ENCODE measurements at regions not wholly inside any gene's neighbourhood (a gene's known extent, or its start where the extent isn't known, plus 50 kb on each side); places are given as distances from the start of the nearest gene placed in this dataset.

DNA sequence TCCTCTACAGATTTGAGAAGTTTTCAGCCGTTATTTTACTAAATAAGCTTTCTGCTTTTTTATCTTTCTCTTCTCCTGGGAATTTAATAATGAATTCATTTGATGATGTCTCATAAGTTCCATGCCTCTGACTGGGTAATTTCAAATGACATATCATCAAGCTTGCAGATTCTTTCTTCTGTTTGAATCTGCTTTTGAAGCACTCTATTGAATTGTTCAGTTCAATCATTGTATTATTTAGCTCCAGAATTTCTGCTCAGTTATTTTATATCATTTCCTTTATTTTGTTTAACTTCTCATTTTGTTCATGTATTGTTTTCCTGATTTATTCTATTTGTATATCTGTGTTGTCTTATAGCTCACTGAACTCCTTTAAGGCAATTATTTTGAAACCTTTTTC is 196.9 kb upstream of the CNTNAP2 start:
- Histone ChIP-seq H3K36me3 (ENCODE audit: control insufficient read depth, insufficient read depth, low read length) (no peaks in the 10 kb centered on the region), H3K4me3 (ENCODE audit: low read depth, low read length) (no peak overlapping the region), H3K9me3 (ENCODE audit: control insufficient read depth, insufficient read depth, low read depth, low read length) (peaks cover 2% of the 10 kb centered on the region; the same call in 1 of the 2 replicates), H3K9ac (ENCODE audit: low read length) (no peak overlapping the region), H3K27me3 (ENCODE audit: control insufficient read depth, insufficient read depth, low read length) (no peaks in the 10 kb centered on the region), H3K4me1 (ENCODE audit: control insufficient read depth, insufficient read depth, low read length) (no peaks in the 10 kb centered on the region), H3K27ac (ENCODE audit: low read depth, low read length) (no peak overlapping the region)

DNA sequence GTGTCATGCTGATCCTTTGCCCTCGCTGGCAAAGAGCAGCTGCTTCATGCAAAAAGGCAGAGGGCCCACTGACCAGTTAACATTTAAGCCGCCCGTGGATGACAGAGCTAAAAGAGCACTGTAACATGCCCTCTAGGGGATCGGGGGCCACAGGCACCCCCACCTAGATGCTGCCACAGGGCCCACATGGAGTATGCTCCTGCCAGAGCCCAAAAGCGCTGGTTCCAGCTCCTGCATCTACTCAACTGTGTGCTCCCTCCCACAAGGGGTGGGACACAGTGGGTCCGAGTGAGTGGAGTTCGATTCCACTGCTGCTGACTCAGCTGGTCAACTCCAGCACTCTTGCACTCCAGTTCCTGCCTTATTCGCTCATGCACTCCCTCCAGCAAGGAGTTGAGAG is 199.8 kb upstream of the CNTNAP2 start:
- H3K27me3 ChIP-seq (ENCODE audit: control insufficient read depth, insufficient read depth, low read length) = no peaks in the 10 kb centered on the region
- no peak overlapping the region for H3K4me3 ChIP-seq (ENCODE audit: low read depth, low read length)
- peaks cover 2% of the 10 kb centered on the region; the same call in 1 of the 2 replicates for H3K9me3 ChIP-seq (ENCODE audit: control insufficient read depth, insufficient read depth, low read depth, low read length)
- no peak overlapping the region for H3K27ac ChIP-seq (ENCODE audit: low read depth, low read length)
- H3K9ac ChIP-seq (ENCODE audit: low read length) = no peak overlapping the region
- no peaks in the 10 kb centered on the region for H3K4me1 ChIP-seq (ENCODE audit: control insufficient read depth, insufficient read depth, low read length)
- no peaks in the 10 kb centered on the region for H3K36me3 ChIP-seq (ENCODE audit: control insufficient read depth, insufficient read depth, low read length)

DNA sequence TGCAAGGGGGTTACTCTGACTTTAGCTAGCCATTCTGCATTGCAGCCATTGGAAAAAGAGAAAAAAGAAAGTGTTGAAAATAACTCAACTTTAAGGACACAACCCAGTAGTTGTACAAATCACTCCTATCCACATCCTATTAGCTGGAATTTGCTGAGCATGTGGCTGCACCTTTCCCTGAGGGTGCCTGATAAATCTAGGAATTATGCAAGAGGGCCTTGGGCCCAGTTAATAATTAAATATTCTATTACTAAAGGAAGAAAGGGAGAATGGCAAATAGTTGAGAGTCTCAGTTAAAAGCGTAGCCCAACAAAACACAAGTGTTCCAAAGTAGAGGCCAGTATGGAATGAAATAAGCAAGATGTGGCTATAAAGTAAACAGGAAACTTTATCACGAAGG is 200.9 kb upstream of the CNTNAP2 start:
- no peak overlapping the region for H3K9ac ChIP-seq (ENCODE audit: low read length)
- H3K27me3 ChIP-seq (ENCODE audit: control insufficient read depth, insufficient read depth, low read length) = no peaks in the 10 kb centered on the region

DNA sequence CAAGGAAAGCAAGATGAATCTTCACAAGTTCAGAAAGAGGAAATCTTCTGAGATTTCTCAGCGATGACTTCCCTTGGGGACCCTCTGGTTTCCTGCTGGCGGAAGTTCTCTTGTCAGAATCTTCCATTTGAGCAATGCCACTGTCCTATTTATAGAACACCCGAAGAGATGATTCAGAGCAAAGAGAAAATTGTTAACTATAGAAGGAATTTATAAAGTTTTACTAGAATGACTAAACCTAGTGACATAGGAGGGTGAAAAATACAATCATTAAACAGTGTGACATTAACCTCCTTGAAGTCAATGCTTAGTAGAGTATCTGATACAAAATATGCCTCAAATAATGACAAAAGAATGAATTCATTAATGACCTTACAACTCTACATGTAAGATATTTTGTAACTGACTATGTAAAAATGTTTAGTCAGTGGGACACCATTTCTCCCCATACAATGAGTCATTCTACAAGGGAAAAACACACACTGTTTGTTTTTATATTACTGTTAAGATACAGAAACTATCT is 206.5 kb upstream of the CNTNAP2 start:
- no peak overlapping the region for H3K9ac ChIP-seq (ENCODE audit: low read length)
- H3K27me3 ChIP-seq (ENCODE audit: control insufficient read depth, insufficient read depth, low read length) = no peaks in the 10 kb centered on the region
- H3K36me3 ChIP-seq (ENCODE audit: control insufficient read depth, insufficient read depth, low read length) = no peaks in the 10 kb centered on the region
- no peaks in the 10 kb centered on the region for H3K4me1 ChIP-seq (ENCODE audit: control insufficient read depth, insufficient read depth, low read length)
- no peak overlapping the region for H3K4me3 ChIP-seq (ENCODE audit: low read depth, low read length)
- H3K27ac ChIP-seq (ENCODE audit: low read depth, low read length) = no peak overlapping the region
- H3K9me3 ChIP-seq (ENCODE audit: control insufficient read depth, insufficient read depth, low read depth, low read length) = no peaks in the 10 kb centered on the region

More for the DNA sequence above, 200.9 kb upstream of the CNTNAP2 start:
- Histone ChIP-seq H3K27ac (ENCODE audit: low read depth, low read length) (no peak overlapping the region), H3K4me1 (ENCODE audit: control insufficient read depth, insufficient read depth, low read length) (no peaks in the 10 kb centered on the region), H3K36me3 (ENCODE audit: control insufficient read depth, insufficient read depth, low read length) (no peaks in the 10 kb centered on the region), H3K9me3 (ENCODE audit: control insufficient read depth, insufficient read depth, low read depth, low read length) (peaks cover 2% of the 10 kb centered on the region; the same call in 1 of the 2 replicates), H3K4me3 (ENCODE audit: low read depth, low read length) (no peak overlapping the region)

DNA sequence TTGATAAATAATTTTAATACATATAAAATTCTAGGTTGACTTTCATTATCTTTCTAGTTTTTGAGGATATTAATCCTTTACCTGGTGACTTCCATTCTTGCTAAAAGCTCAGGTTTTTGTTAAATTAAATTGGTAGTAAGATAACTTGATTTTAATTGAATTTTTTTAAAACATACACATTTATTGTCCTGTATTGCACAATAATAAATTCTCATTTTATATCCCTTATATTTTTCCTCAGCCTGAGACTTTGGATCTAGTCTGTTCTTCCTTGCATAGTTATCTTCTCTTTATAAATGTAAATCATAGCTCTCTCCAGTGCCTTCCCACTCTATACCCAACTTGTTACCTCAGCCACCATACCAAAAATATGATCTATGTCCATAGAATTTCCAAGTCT is 212.9 kb upstream of the CNTNAP2 start:
- no peaks in the 10 kb centered on the region for H3K36me3 ChIP-seq (ENCODE audit: control insufficient read depth, insufficient read depth, low read length)
- H3K9me3 ChIP-seq (ENCODE audit: control insufficient read depth, insufficient read depth, low read depth, low read length) = no peaks in the 10 kb centered on the region
- H3K9ac ChIP-seq (ENCODE audit: low read length) = no peak overlapping the region
- H3K4me3 ChIP-seq (ENCODE audit: low read depth, low read length) = no peak overlapping the region
- H3K27ac ChIP-seq (ENCODE audit: low read depth, low read length) = no peak overlapping the region
- H3K4me1 ChIP-seq (ENCODE audit: control insufficient read depth, insufficient read depth, low read length) = peaks cover 6% of the 10 kb centered on the region
- no peaks in the 10 kb centered on the region for H3K27me3 ChIP-seq (ENCODE audit: control insufficient read depth, insufficient read depth, low read length)

DNA sequence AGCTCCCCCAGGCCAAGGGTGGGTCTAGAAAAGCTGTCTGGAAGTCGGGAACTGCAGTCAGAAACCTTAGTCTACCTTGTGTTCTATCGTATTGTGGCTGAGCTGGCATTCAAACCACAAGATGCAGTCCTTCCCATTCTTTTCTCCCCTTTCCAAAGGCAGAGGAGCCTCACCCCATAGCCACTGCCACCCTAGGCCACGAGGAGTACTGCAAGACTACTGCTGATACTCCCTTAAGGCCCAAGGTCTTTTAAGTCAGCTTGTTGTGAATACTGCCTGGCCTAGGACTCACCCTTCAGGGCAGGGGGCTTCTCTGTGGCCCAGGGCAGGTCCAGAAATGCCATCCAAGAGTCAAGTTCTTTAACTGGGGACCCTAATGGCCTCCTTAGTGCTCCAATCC is 214.5 kb upstream of the CNTNAP2 start:
- Histone ChIP-seq H3K4me3 (ENCODE audit: low read depth, low read length) (no peak overlapping the region), H3K4me1 (ENCODE audit: control insufficient read depth, insufficient read depth, low read length) (peaks cover 6% of the 10 kb centered on the region), H3K9me3 (ENCODE audit: control insufficient read depth, insufficient read depth, low read depth, low read length) (no peaks in the 10 kb centered on the region), H3K36me3 (ENCODE audit: control insufficient read depth, insufficient read depth, low read length) (no peaks in the 10 kb centered on the region), H3K9ac (ENCODE audit: low read length) (no peak overlapping the region), H3K27me3 (ENCODE audit: control insufficient read depth, insufficient read depth, low read length) (no peaks in the 10 kb centered on the region), H3K27ac (ENCODE audit: low read depth, low read length) (no peak overlapping the region)

DNA sequence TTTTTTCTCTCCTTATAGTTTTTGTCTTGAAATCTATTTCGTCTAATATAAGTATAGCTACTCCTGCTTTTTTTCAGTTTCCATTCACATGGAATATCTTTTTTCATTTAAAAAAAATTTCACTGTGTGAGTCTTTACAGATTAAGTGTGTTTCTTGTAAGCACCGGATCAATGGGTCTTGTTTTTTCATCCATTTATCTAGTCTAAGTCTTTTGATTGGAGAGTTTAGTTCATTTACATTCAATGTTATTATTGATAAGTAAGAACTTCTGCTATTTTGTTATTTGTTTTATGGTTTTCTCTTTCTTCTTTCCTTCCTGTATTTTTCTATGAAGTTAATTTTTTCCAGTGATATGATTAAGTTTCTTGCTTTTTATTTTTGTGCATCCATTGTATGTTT is 216.7 kb upstream of the CNTNAP2 start:
- Histone ChIP-seq H3K4me1 (ENCODE audit: control insufficient read depth, insufficient read depth, low read length) (peaks cover 6% of the 10 kb centered on the region), H3K4me3 (ENCODE audit: low read depth, low read length) (no peak overlapping the region), H3K9me3 (ENCODE audit: control insufficient read depth, insufficient read depth, low read depth, low read length) (no peaks in the 10 kb centered on the region), H3K9ac (ENCODE audit: low read length) (no peak overlapping the region), H3K27ac (ENCODE audit: low read depth, low read length) (no peak overlapping the region), H3K27me3 (ENCODE audit: control insufficient read depth, insufficient read depth, low read length) (no peaks in the 10 kb centered on the region), H3K36me3 (ENCODE audit: control insufficient read depth, insufficient read depth, low read length) (no peaks in the 10 kb centered on the region)

DNA sequence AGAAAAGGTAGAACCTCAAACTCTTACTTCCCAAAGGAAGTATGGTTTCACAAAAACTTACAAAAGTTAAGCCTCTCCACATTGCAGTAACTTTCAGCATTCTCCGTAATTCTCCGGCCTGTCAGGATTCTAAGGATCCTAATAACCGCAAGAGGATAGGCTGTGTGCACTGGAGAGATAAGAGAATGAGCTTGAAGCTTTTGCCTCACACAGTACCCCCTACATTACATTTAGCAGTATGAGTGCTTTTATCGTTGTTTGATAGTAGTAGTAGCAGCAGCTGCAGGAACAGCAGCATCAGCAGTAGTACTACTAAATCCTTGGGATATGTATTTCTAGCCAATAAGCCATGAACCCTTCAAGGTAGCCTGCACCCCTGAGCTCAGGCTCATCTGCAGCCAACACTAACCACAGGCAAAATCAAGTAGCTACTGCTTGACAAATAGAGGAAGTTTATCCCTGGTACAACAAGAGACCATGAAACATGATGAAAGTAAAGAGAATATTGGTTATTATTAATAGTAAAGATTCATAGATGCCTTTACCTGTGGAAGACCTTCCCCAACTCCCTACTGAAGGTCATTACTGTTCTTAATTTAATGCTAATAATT is 222.6 kb upstream of the CNTNAP2 start:
- Histone ChIP-seq H3K27me3 (ENCODE audit: control insufficient read depth, insufficient read depth, low read length) (no peaks in the 10 kb centered on the region), H3K36me3 (ENCODE audit: control insufficient read depth, insufficient read depth, low read length) (no peaks in the 10 kb centered on the region), H3K9ac (ENCODE audit: low read length) (no peak overlapping the region), H3K9me3 (ENCODE audit: control insufficient read depth, insufficient read depth, low read depth, low read length) (no peaks in the 10 kb centered on the region), H3K4me1 (ENCODE audit: control insufficient read depth, insufficient read depth, low read length) (no peaks in the 10 kb centered on the region), H3K27ac (ENCODE audit: low read depth, low read length) (no peak overlapping the region), H3K4me3 (ENCODE audit: low read depth, low read length) (no peak overlapping the region)

DNA sequence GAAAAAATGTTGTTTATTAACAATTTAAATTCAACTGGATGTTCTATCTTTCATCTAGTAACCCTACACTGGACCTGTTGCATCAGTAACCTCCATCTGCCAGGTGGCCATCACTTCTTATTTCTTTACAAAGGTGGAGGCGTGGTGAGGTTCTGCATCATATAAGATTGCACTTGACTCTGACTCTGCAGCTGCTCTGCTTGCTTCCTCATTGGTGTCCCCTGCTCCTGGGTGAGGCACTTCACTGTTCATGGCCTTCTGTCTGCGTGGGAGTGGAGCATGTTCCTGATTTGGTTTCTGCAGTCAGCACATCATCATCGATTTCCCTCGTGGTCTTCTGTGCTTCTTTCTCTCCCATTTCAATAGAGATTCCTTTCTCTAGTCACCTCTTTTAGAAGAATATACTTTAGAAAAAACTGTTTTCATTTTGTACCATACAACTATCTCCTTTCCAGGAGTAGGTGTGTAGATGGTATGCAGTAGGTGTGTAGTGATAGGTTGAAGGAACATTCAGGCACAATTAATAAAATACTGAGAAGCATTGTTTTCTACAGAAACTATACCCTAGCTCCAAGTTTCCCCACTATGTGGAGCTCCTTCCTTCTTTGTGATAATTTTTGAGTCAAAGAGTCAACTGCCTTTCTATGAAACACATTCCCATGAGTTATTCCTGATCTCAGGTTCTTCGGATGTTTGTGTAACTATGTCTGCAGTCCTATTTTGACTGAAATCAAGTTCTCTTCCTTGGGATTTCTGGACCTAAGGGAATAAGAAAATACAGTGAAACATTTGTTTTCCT is 231.7 kb upstream of the CNTNAP2 start:
- Histone ChIP-seq H3K9me3 (ENCODE audit: control insufficient read depth, insufficient read depth, low read depth, low read length) (no peaks in the 10 kb centered on the region), H3K27ac (ENCODE audit: low read depth, low read length) (no peak overlapping the region), H3K4me1 (ENCODE audit: control insufficient read depth, insufficient read depth, low read length) (no peaks in the 10 kb centered on the region)

DNA sequence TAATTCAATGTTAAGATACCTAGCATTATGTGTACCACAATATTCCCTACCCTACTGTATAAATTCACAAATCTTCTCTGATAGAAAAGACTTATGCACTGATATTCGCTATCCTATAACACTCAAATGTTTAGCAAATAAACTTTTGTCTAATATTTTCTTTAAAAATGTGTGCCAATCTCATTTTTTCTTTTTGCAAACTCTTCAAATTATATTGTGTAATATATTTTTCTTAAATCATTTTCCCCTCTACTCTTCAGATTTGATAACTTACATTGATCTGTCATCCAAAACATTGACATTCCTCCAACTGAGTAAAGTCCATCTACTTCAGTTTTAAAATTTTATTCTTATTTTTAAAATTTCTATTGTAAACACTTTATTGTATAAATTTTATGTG is 240.2 kb upstream of the CNTNAP2 start:
- Histone ChIP-seq H3K4me1 (ENCODE audit: control insufficient read depth, insufficient read depth, low read length) (no peaks in the 10 kb centered on the region), H3K27ac (ENCODE audit: low read depth, low read length) (no peak overlapping the region), H3K9ac (ENCODE audit: low read length) (no peak overlapping the region), H3K36me3 (ENCODE audit: control insufficient read depth, insufficient read depth, low read length) (no peaks in the 10 kb centered on the region), H3K9me3 (ENCODE audit: control insufficient read depth, insufficient read depth, low read depth, low read length) (no peaks in the 10 kb centered on the region), H3K4me3 (ENCODE audit: low read depth, low read length) (no peak overlapping the region), H3K27me3 (ENCODE audit: control insufficient read depth, insufficient read depth, low read length) (no peaks in the 10 kb centered on the region)

More for the DNA sequence above, 231.7 kb upstream of the CNTNAP2 start:
- H3K4me3 ChIP-seq (ENCODE audit: low read depth, low read length) = no peak overlapping the region
- H3K27me3 ChIP-seq (ENCODE audit: control insufficient read depth, insufficient read depth, low read length) = no peaks in the 10 kb centered on the region
- H3K9ac ChIP-seq (ENCODE audit: low read length) = no peak overlapping the region
- H3K36me3 ChIP-seq (ENCODE audit: control insufficient read depth, insufficient read depth, low read length) = no peaks in the 10 kb centered on the region

DNA sequence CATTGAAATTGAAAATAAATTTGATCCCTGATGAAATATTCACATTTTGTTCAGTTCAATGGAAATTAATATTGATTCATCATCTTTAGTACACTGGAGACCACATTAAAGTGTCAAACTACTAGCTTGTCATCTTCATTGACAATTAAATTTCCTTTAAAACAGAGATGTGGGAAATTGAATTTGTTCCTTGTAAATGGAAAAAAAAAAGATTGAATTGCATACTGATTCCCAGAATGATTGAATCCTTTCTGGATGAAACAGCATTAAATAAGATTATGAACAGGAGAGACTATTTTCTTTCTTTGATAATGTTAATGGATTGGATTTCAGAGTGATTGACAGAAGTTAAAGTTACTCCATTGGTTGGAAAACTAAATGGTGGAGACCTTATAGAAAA is 241.3 kb upstream of the CNTNAP2 start:
- Histone ChIP-seq H3K27ac (ENCODE audit: low read depth, low read length) (no peak overlapping the region), H3K4me1 (ENCODE audit: control insufficient read depth, insufficient read depth, low read length) (no peaks in the 10 kb centered on the region), H3K4me3 (ENCODE audit: low read depth, low read length) (no peak overlapping the region), H3K27me3 (ENCODE audit: control insufficient read depth, insufficient read depth, low read length) (no peaks in the 10 kb centered on the region), H3K9me3 (ENCODE audit: control insufficient read depth, insufficient read depth, low read depth, low read length) (no peaks in the 10 kb centered on the region), H3K36me3 (ENCODE audit: control insufficient read depth, insufficient read depth, low read length) (no peaks in the 10 kb centered on the region), H3K9ac (ENCODE audit: low read length) (no peak overlapping the region)

Measured in HUES6 (cell line).